OCI-LY1 (cell line): ENCODE measurements at regions not wholly inside any gene's neighbourhood (a gene's known extent, or its start where the extent isn't known, plus 50 kb on each side); places are given as distances from the start of the nearest gene placed in this dataset.

Experiments used
- EZH2 ChIP-seq: fragments of 200-600 bp; sonication (generic), shearing (Covaris generic); IDR thresholded peaks from 2 replicates; pipeline ENCODE4 v1.8.0; 2017; ENCODE audit warnings: borderline replicate concordance, mixed run types, mild to moderate bottlenecking, antibody characterized with exemption, low read length, moderate library complexity, mixed read lengths
- TF ChIP-seq, protein P1 (sequence below): fragments of 200-600 bp; sonication (generic), shearing (Covaris generic); IDR thresholded peaks from 2 replicates; pipeline ENCODE4 v1.5.1; 2017; ENCODE audit warnings: mild to moderate bottlenecking, antibody characterized with exemption, low read length, moderate library complexity, mixed read lengths

DNA sequence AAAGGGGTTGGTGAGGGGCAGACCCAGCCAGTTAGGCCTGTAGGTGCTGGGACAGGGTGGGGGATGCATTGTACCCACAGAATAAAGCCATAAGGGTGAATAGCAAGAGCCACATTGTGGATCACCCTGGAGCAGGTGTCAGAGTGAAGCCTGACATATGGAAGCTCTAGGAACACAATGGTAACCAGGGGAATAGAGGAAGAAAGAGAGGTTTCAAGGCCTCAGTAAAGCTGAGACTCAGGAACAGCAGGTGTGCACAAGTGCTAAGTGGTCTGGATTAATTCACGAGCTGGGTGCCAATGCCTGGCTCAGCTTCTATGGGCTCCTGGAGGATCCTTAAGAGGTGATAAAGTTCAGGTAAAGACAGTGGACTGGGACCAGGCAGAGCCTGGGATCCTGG, 323.7 kb upstream of the CTNNB1 start:
- TF ChIP-seq, protein P1, sequence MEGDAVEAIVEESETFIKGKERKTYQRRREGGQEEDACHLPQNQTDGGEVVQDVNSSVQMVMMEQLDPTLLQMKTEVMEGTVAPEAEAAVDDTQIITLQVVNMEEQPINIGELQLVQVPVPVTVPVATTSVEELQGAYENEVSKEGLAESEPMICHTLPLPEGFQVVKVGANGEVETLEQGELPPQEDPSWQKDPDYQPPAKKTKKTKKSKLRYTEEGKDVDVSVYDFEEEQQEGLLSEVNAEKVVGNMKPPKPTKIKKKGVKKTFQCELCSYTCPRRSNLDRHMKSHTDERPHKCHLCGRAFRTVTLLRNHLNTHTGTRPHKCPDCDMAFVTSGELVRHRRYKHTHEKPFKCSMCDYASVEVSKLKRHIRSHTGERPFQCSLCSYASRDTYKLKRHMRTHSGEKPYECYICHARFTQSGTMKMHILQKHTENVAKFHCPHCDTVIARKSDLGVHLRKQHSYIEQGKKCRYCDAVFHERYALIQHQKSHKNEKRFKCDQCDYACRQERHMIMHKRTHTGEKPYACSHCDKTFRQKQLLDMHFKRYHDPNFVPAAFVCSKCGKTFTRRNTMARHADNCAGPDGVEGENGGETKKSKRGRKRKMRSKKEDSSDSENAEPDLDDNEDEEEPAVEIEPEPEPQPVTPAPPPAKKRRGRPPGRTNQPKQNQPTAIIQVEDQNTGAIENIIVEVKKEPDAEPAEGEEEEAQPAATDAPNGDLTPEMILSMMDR = no peak
- TF ChIP-seq EZH2 = no peak
